ENCODE measurements at regions not wholly inside any gene's neighbourhood (a gene's known extent, or its start where the extent isn't known, plus 50 kb on each side); places are given as distances from the start of the nearest gene placed in this dataset.

DNA sequence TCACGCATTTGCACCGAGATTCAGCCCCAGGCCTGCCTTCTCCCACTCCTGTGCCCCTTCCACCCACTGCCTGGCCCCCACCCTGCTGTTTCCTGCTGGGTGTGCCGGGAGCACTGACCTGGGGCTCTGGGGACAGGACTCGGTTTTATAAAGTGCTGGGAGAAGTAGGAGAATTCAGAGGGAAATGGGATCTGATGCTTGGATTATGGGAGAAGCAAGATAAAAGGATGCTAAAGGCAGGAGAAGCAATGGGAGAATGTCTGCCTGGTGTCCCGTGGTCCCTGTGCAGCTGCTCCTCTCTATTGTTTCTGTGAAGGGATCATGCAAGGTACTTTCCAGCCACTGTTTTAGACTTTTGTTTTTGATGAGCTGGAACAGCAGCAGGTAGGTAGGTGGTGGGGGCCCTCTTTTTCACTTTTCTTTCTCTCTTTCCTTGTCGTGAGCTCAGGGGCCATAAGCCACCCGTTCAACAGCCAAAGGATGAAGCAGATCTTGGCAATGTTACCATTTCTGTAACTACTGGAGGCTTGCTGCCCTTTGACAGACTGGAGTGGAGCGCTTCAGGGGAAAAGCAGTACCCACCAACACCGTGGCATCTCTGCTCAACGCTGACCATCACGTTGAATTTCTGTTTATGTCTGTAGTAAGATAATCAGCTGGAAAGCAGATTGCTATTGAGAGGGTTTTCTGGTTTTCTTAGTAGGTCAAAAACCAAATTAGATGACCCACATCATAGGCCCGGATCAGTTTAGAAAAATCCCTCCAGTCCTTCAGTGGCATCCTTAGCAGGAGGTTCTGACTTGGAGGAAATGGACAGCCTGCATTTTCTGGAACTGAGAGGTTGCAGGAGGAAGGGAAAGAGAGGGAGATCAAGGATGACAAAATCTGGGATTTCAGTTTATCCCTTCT, 63.8 kb upstream of the ENPP6 start:
- DNase-seq (ENCODE audit: low spot score) = no peak

- DNase-seq (ENCODE audit: low spot score) = no peak
Observed at GRCh38 chr4:184280591-184281071, 63.0 kb upstream of the ENPP6 start.

DNA sequence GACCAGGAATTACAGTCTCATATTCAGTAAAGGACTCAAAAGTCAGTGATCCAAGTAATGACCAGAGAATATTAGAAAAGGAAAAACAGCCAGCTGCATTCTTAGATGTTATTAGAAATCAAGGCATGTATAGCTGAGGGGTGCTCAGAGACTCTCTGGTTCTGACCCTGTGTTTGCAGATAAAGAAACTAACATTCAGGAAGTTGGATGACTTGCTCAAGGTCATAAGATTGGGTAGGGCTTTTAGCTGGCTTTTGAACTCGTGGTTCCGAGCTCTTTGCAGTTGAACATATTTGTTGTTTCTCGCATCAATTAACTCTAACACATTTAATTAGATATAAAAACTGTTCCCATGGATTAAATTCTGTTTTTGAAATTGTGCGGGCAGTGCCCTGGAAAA, 62.5 kb upstream of the ENPP6 start:
- no peak for DNase-seq (ENCODE audit: low spot score)

DNA sequence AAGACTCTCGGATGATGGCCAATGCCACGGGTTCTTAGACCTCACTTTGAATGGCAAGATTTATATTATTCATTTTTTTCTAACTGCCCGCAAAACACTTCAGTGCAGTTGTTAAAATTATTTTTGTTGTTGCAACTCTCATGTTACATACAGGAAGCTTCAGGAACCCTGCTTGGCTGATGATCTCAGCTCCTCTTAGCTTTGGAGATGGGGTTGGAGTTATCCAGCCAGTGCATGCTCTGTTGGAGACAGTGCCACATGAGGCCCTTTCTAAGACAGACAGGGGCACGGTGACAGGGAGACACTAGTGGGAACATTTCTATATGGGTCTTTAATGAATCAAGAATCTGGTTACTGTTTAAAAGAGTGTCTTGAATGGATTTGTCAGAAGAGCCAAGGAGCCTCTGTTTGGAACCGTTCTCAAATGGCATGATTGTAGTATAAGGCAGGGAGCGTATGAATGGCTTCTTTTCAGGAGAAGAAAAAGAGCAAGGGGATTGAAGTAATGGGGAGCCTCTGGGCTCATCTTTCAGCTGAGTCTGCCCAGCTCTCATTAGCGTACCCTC, 61.9 kb upstream of the ENPP6 start:
- DNase-seq (ENCODE audit: low spot score) = no peak

DNA sequence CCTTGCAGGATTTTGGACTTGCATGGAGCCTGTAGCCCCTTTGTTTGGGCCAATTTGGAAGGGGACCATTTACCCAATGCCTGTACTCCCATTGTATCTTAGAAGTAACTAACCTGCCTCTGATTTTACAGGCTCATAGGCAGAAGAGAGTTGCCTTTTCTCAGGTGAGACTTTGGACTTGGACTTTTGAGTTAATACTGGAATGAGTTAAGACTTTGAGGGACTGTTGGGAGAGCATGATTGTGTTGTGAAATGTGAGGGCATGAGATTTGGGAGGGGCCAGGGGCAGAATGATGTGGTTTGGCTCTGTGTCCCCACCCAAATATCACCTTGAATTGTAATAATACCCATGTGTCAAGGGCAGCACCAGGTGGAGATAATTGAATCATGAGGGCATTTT, 60.1 kb upstream of the ENPP6 start:
- DNase-seq (ENCODE audit: low spot score) = peak; percentile 1

DNA sequence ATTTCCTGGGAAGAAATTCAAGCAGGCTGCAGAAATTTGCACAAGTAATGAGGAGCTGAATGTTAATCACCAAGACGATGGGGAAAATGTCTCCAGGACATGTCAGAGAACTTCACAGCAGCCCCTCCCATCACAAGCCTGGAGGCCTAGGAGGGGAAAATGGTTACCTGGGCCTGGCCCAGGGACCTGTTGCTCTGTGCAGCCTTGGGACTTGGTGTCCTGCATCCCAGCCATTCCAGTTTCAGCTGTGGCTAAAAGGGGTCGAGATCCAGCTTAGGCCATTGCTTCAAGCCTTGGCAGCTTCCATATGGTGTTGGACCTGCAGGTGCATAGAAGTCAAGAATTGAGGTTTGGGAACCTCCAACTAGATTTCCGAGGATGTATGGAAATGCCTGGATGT, 59.3 kb upstream of the ENPP6 start:
- peak; percentile 19 for DNase-seq (ENCODE audit: low spot score)

- peak; percentile 1 for DNase-seq (ENCODE audit: low spot score)
Observed at GRCh38 chr4:184276346-184276745, 58.7 kb upstream of the ENPP6 start.

GRCh38 chr4:184275766-184276165, 58.1 kb upstream of the ENPP6 start:
- DNase-seq (ENCODE audit: low spot score) = no peak

- peak; percentile 32 for DNase-seq (ENCODE audit: low spot score)
Observed at GRCh38 chr4:184274286-184274951, 56.7 kb upstream of the ENPP6 start.

DNA sequence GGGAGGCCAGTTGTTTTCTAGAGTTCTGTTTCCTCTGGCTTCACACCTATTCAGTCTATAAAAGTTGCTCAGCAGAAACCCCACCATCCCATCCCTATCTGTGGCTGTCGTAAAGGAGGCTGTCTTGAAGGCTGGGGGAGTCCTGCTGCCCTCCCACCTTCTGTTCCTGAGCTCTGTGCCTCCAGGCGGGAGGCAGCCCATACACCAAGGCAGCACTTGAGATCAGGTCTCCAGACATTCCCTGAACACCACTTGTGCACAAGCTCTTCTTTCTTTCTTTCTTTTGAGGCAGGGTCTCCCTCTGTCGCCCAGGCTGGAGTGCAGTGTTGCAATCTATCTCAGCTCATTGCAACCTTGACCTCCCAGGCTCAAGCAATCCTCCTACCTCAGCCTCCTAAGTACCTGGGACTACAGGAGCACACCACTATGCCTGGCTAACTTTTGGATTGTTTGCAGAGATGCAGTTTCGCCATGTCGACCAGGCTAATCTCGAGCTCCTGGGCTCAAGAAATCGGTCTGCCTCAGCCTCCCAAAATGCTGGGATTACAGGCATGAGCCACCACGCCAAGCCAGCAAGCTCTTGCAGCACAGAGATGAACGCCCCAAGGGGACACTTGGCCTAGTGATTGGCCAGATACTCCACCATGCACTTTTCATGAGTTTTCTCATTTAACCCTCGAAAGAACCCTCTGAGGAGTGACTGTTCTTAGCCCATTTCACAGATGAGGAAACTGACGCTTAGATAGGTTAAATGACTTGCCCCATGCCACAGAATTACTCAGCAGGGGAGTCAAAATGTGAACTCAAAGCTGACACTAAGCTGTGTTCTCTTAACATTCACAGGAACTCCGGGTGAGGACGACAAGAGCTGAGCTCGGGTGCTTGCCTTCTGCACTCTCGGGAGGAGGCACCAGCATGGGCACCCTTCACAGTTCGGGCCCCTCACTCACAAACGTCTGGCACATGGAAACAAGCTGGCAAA, 55.8 kb upstream of the ENPP6 start:
- DNase-seq (ENCODE audit: low spot score) = peak; percentile 8

GRCh38 chr4:184270808-184271413, 53.2 kb upstream of the ENPP6 start:
- peak; percentile 12 for DNase-seq (ENCODE audit: low spot score)

DNA sequence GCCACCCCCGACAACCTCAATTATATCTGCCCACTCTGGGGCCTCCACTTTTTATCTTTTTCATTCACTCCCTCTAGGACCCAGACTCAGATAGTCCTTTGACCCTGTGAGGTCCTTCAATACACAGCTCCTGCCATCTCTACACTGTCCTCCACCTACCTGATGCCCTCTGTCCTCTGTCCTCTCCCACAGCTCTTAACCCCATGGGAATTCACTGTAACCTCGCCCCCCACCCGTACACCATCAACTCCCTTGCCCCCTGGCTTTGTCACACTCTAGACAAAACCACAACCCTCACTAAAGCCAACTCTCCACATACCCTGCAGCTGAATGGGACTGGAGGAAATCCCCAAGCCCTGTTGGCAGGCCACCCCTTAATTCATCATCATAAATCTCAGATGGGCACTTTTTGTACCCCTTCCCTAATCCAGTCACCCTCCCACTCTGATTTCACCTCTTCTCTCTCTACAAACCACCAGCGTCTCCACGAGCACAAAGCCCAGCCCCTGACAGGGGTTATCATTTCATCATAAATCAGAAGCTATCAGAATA, 52.3 kb upstream of the ENPP6 start:
- DNase-seq (ENCODE audit: low spot score) = peak; percentile 31

GRCh38 chr4:184268584-184269160, 51.0 kb upstream of the ENPP6 start:
- DNase-seq (ENCODE audit: low spot score) = no peak

- DNase-seq (ENCODE audit: low spot score) = peak; percentile 45
Observed at GRCh38 chr4:184267673-184268583, 50.3 kb upstream of the ENPP6 start.

All from ureter (tissue), 1 donor.